ENCODE measurements at regions not wholly inside any gene's neighbourhood (a gene's known extent, or its start where the extent isn't known, plus 50 kb on each side); places are given as distances from the start of the nearest gene placed in this dataset.

DNA sequence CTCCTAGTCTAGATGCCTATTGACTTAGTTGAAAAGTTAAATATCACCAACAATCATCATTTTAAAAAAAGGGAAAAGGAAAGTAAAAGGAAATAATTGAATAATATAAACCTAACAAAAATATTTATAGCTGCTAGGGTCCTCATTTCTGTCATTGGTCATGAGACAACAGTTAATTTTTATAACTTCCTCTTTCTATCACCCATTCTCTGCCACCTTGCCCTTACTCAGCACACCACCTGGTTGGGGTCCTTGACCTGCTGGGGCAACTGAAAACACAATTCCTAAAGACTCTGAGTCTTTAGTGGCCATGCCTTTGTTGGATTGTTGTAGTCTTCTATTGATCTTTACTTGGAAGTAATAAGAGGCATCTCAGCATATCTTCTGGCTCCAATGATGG, 179.5 kb upstream of the MAST4 start:
- DNase-seq (ENCODE audit: low spot score) = no peak
- peaks cover 1% of the 10 kb centered on the region for H3K27me3 Mint-ChIP-seq (ENCODE audit: low read depth)
- peaks cover 4% of the 10 kb centered on the region for H3K4me1 Mint-ChIP-seq (ENCODE audit: low read depth)
- TF ChIP-seq, protein P1, sequence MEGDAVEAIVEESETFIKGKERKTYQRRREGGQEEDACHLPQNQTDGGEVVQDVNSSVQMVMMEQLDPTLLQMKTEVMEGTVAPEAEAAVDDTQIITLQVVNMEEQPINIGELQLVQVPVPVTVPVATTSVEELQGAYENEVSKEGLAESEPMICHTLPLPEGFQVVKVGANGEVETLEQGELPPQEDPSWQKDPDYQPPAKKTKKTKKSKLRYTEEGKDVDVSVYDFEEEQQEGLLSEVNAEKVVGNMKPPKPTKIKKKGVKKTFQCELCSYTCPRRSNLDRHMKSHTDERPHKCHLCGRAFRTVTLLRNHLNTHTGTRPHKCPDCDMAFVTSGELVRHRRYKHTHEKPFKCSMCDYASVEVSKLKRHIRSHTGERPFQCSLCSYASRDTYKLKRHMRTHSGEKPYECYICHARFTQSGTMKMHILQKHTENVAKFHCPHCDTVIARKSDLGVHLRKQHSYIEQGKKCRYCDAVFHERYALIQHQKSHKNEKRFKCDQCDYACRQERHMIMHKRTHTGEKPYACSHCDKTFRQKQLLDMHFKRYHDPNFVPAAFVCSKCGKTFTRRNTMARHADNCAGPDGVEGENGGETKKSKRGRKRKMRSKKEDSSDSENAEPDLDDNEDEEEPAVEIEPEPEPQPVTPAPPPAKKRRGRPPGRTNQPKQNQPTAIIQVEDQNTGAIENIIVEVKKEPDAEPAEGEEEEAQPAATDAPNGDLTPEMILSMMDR (IDR thresholded peaks at IDR 0.05) = no peak
- no peak overlapping the region for H3K4me3 Mint-ChIP-seq (ENCODE audit: unreplicated experiment)
- no peaks in the 10 kb centered on the region for H3K9me3 Mint-ChIP-seq (ENCODE audit: low read depth)
- H3K36me3 Mint-ChIP-seq (ENCODE audit: low read depth) = no peaks in the 10 kb centered on the region
- H3K27ac Mint-ChIP-seq (ENCODE audit: unreplicated experiment) = no peak overlapping the region

DNA sequence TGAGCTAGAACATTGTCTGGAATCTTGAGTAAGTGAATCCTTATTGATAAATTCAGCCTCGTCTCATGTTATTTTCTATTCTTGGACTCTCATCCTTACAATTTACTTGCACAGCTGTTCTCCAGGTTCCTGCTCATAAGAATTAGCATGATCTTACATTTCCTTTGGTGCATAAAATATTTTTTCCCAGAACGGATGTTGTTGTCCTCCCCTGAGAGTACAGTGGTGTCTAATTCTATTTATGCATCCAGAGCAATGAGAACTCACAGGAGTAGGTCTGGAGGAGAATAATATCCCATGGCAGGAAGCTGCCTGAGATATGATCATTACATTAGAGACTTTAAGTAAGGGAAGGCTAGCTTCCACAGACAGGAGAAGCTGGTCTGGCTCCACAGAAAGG, 178.4 kb upstream of the MAST4 start:
- DNase-seq (ENCODE audit: low spot score) = no peak
- peaks cover 1% of the 10 kb centered on the region for H3K27me3 Mint-ChIP-seq (ENCODE audit: low read depth)
- peaks cover 4% of the 10 kb centered on the region for H3K4me1 Mint-ChIP-seq (ENCODE audit: low read depth)
- peaks cover 2% of the 10 kb centered on the region for H3K9me3 Mint-ChIP-seq (ENCODE audit: low read depth)
- H3K4me3 Mint-ChIP-seq (ENCODE audit: unreplicated experiment) = no peak overlapping the region
- H3K27ac Mint-ChIP-seq (ENCODE audit: unreplicated experiment) = no peak overlapping the region
- TF ChIP-seq, protein P1 (IDR thresholded peaks at IDR 0.05) = no peak
- no peaks in the 10 kb centered on the region for H3K36me3 Mint-ChIP-seq (ENCODE audit: low read depth)

DNA sequence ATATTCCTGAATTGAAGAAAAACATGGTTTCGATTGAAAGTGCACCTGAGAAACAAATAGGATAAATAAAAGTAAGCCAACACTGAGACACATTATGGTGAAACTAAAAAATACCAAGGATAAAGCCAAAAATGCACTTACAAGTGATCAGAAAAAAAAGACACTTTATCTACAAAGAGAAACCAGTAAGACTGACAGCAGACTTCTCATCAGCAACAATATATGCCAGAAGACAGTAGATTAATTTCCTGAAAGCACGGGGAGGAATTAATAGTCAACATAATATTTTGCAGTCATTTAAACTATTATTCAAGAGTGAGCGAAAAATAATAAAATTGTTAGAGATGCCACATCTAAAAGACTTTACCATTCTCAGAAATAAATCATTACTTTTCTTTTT, 172.7 kb upstream of the MAST4 start:
- Mint-ChIP-seq H3K27ac (ENCODE audit: unreplicated experiment) (no peak overlapping the region), H3K4me1 (ENCODE audit: low read depth) (no peaks in the 10 kb centered on the region), H3K4me3 (ENCODE audit: unreplicated experiment) (no peak overlapping the region), H3K27me3 (ENCODE audit: low read depth) (peaks cover under 1% of the 10 kb centered on the region), H3K9me3 (ENCODE audit: low read depth) (peaks cover 8% of the 10 kb centered on the region), H3K36me3 (ENCODE audit: low read depth) (no peaks in the 10 kb centered on the region)
- TF ChIP-seq, protein P1 (IDR thresholded peaks at IDR 0.05) = no peak
- no peak for DNase-seq (ENCODE audit: low spot score)

DNA sequence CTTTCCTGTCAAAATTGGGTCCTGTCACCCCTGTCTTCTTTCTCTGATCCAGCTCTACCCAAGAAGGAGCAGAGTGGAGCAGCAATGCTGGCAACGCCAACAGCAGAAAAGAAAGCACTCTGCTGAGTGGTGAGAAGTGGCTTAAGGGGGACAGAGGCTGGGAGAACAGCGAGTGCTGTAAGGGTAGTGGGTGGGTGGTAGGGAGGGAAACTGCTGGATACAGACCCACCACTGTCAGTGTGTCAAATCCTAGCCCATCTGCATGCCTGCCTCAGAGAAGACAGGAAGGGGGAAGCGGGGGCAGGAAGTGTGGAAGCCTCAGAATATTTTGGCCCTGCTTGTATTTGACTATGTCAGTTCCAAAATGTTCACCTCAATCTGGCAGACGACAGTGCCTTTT, 170.4 kb upstream of the MAST4 start:
- no peak overlapping the region for H3K27ac Mint-ChIP-seq (ENCODE audit: unreplicated experiment)
- H3K9me3 Mint-ChIP-seq (ENCODE audit: low read depth) = peaks cover 8% of the 10 kb centered on the region
- no peaks in the 10 kb centered on the region for H3K4me1 Mint-ChIP-seq (ENCODE audit: low read depth)
- no peak for DNase-seq (ENCODE audit: low spot score)
- H3K27me3 Mint-ChIP-seq (ENCODE audit: low read depth) = peaks cover 9% of the 10 kb centered on the region
- H3K36me3 Mint-ChIP-seq (ENCODE audit: low read depth) = no peaks in the 10 kb centered on the region
- H3K4me3 Mint-ChIP-seq (ENCODE audit: unreplicated experiment) = no peak overlapping the region
- TF ChIP-seq, protein P1 (IDR thresholded peaks at IDR 0.05) = no peak

DNA sequence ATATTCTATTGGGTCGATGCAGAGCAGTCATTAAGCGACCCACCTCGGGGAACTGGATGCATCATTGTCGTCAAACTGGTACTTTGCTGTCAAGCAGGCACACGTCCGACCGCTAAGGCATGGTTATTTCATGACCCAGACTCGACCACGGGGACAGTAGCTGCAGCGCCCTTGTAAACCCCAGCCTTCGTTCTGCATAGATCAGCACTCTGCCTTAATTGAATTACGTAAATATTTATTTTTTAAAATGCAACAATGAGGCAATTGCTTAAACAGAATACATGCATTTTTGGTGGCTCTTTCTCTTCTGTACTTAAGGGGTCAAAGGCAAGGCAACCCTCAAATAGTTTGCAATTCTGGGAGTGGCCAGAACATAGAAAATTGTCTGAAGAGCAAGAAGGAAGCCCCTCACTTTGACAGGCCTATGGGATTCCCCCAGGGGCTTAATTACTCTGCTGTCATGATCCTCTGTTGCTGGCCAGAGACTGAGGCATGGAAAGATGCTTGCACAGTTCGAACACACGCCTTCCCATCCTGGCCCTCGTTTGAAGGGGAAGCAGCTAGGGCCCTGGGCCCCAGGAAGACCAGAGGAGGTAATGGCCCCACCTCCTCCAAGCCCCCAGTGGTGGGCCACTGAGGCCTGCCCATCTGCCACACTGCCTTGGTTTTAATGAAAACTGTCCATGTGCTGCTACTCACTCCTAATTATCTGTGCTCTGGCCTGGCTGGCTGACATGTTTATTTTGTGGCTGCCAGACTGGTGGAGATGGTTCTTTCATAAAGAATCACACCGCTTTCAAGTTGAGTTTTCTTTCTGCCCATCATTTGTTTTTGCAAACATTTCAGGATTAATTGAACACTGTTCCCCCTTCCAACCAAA, 169.7 kb upstream of the MAST4 start:
- H3K4me3 Mint-ChIP-seq (ENCODE audit: unreplicated experiment) = no peak overlapping the region
- TF ChIP-seq, protein P1 (IDR thresholded peaks at IDR 0.05) = no peak
- H3K27ac Mint-ChIP-seq (ENCODE audit: unreplicated experiment) = no peak overlapping the region
- H3K4me1 Mint-ChIP-seq (ENCODE audit: low read depth) = no peaks in the 10 kb centered on the region
- DNase-seq (ENCODE audit: low spot score) = no peak
- H3K9me3 Mint-ChIP-seq (ENCODE audit: low read depth) = peaks cover 8% of the 10 kb centered on the region
- no peaks in the 10 kb centered on the region for H3K36me3 Mint-ChIP-seq (ENCODE audit: low read depth)
- peaks cover 9% of the 10 kb centered on the region for H3K27me3 Mint-ChIP-seq (ENCODE audit: low read depth)
